Activated T-cell treated with anti-CD3 and anti-CD28 coated beads for 1 hour (primary cell): ENCODE measurements at regions not wholly inside any gene's neighbourhood (a gene's known extent, or its start where the extent isn't known, plus 50 kb on each side); places are given as distances from the start of the nearest gene placed in this dataset.
"Not testable (repeated sequence)": the region's sequence is repeated elsewhere in the genome, so short reads cannot be mapped to it uniquely, and the experiment has no call there.

Experiments used
- DNase-seq: peaks from one replicate; pipeline ENCODE4 v3.0.0-alpha.2; 2020; ENCODE audit warnings: low read depth

GRCh38 chr2:87574193-87575119, 173.4 kb upstream of the PLGLB2 start:
- DNase-seq, result not testable (repeated sequence)

- not testable (repeated sequence) for DNase-seq
Measured at GRCh38 chr2:87575138-87575537, 172.7 kb upstream of the PLGLB2 start.

GRCh38 chr2:87577358-87577757, 170.5 kb upstream of the PLGLB2 start:
- DNase-seq, result not testable (repeated sequence)

GRCh38 chr2:87582152-87582551, 165.7 kb upstream of the PLGLB2 start:
- not testable (repeated sequence) for DNase-seq

GRCh38 chr2:87582579-87582978, 165.3 kb upstream of the PLGLB2 start:
- not testable (repeated sequence) for DNase-seq

GRCh38 chr2:87583370-87583769, 164.5 kb upstream of the PLGLB2 start:
- not testable (repeated sequence) for DNase-seq

- not testable (repeated sequence) for DNase-seq
Measured at GRCh38 chr2:87583803-87584202, 164.1 kb upstream of the PLGLB2 start.

GRCh38 chr2:87584268-87584906, 163.5 kb upstream of the PLGLB2 start:
- not testable (repeated sequence) for DNase-seq

- not testable (repeated sequence) for DNase-seq
Measured at GRCh38 chr2:87587934-87588333, 160.0 kb upstream of the PLGLB2 start.

- DNase-seq, result not testable (repeated sequence)
Measured at GRCh38 chr2:87592974-87593373, 154.9 kb upstream of the PLGLB2 start.

- DNase-seq, result peak; percentile 32
Measured at GRCh38 chr2:87593784-87594610, 153.9 kb upstream of the PLGLB2 start.

- not testable (repeated sequence) for DNase-seq
Measured at GRCh38 chr2:87594611-87594992, 153.3 kb upstream of the PLGLB2 start.

- DNase-seq, result not testable (repeated sequence)
Measured at GRCh38 chr2:87595017-87595416, 152.9 kb upstream of the PLGLB2 start.

GRCh38 chr2:87600961-87601360, 146.9 kb upstream of the PLGLB2 start:
- not testable (repeated sequence) for DNase-seq

GRCh38 chr2:87602118-87602517, 145.8 kb upstream of the PLGLB2 start:
- not testable (repeated sequence) for DNase-seq

GRCh38 chr2:87602728-87603127, 145.2 kb upstream of the PLGLB2 start:
- DNase-seq, result not testable (repeated sequence)

GRCh38 chr2:87603418-87604278, 144.2 kb upstream of the PLGLB2 start:
- not testable (repeated sequence) for DNase-seq

GRCh38 chr2:87604279-87604818, 143.5 kb upstream of the PLGLB2 start:
- DNase-seq, result not testable (repeated sequence)

GRCh38 chr2:87604980-87605379, 142.9 kb upstream of the PLGLB2 start:
- DNase-seq, result not testable (repeated sequence)

- not testable (repeated sequence) for DNase-seq
Measured at GRCh38 chr2:87608377-87609166, 139.3 kb upstream of the PLGLB2 start.
